ENCODE measurements at regions not wholly inside any gene's neighbourhood (a gene's known extent, or its start where the extent isn't known, plus 50 kb on each side); places are given as distances from the start of the nearest gene placed in this dataset.

DNA sequence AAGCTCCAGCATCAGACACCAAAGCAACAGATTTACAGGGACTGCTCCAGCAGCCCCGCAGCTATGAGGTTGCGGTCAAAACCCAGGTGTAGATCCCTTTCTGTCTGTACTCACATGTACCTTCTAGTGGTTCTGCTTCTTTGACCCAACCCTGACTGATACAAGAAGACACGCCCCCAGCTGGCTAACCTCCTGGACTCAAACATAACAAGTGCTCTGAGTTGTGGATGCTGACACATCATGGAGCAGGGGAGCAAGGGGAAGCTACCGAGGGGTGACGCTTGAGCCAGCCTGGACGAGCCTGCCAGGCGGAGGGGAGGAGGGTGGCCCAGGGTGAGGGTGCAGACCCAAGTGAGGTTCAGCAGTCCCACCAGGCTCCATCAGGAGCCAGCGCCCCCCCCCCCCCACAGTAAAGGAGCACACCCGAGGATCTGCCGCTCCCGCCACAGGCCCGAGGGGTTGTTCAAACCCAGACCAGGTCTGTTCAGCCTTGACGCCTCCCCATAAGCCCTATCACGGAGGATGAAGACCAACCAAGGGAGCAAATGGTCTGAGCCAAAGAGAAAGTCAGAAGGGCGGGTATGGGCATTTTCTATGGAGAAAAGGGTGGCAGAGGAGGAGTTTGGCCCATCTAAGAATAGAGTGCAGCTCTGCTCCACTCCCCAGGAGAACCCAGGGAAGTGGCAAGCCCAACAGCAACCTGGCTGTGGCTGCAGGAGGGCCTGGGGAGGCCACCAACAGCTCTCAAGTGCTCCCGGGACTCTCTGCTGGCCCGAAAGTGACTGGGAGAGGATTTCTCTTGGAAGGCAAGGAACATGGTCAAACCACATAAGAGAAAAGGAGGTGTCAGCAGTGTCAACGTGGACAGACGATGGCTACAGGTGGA lies 229.4 kb downstream of the BCL11B start:
- TF ChIP-seq CTCF (IDR thresholded peaks at IDR 0.05; ENCODE audit: insufficient read depth, low read length, missing control alignments): no peak
- POLR2A ChIA-PET: no interaction called here
- no peak overlapping the region for H3K4me3 ChIP-seq (ENCODE audit: low read depth, low read length)
- no peak for DNase-seq (ENCODE audit: low read depth, low spot score)
- CTCF ChIA-PET: no interaction called here

DNA sequence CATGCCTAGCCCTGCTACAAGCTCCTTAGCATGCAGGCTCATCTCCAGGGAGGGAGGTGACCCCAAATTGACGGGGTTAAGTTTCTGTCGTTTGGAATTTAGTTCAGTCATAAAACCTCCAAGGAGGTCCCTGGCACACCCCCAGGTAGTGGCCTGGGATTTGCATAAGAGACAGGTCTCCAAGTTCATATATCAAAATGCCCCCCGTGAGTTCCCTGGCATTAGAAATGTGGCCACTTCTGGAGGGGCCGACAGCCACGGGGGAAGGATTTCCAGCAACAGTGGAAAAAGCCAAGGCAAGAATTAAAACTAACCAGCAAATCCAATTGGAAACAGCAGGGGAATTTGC lies 228.8 kb downstream of the BCL11B start:
- ChIA-PET POLR2A (no interaction called here), CTCF (no interaction called here)
- no peak for DNase-seq (ENCODE audit: low read depth, low spot score)
- TF ChIP-seq CTCF (IDR thresholded peaks at IDR 0.05; ENCODE audit: insufficient read depth, low read length, missing control alignments): no peak
- no peak overlapping the region for H3K4me3 ChIP-seq (ENCODE audit: low read depth, low read length)

GRCh38 chr14:99043756-99044155 lies 228.2 kb downstream of the BCL11B start:
- H3K4me3 ChIP-seq (ENCODE audit: low read depth, low read length): no peak overlapping the region
- POLR2A ChIA-PET: no interaction called here
- no peak for TF ChIP-seq CTCF (IDR thresholded peaks at IDR 0.05; ENCODE audit: insufficient read depth, low read length, missing control alignments)
- DNase-seq (ENCODE audit: low read depth, low spot score): no peak
- CTCF ChIA-PET: no interaction called here

- no peak for DNase-seq (ENCODE audit: low read depth, low spot score)
- TF ChIP-seq CTCF (IDR thresholded peaks at IDR 0.05; ENCODE audit: insufficient read depth, low read length, missing control alignments): no peak
- H3K4me3 ChIP-seq (ENCODE audit: low read depth, low read length): no peak overlapping the region
- CTCF ChIA-PET: no interaction called here
- POLR2A ChIA-PET: no interaction called here
Measured at GRCh38 chr14:99047441-99048031, 224.5 kb downstream of the BCL11B start.

GRCh38 chr14:99050309-99050708 lies 221.7 kb downstream of the BCL11B start:
- ChIA-PET CTCF (no interaction called here), POLR2A (no interaction called here)
- H3K4me3 ChIP-seq (ENCODE audit: low read depth, low read length): no peak overlapping the region
- no peak for TF ChIP-seq CTCF (IDR thresholded peaks at IDR 0.05; ENCODE audit: insufficient read depth, low read length, missing control alignments)
- no peak for DNase-seq (ENCODE audit: low read depth, low spot score)

GRCh38 chr14:99052467-99052866 lies 219.5 kb downstream of the BCL11B start:
- ChIA-PET POLR2A (no interaction called here), CTCF (no interaction called here)
- no peak for TF ChIP-seq CTCF (IDR thresholded peaks at IDR 0.05; ENCODE audit: insufficient read depth, low read length, missing control alignments)
- DNase-seq (ENCODE audit: low read depth, low spot score): no peak
- no peak overlapping the region for H3K4me3 ChIP-seq (ENCODE audit: low read depth, low read length)

Data from AG04449 (cell line).